H1 (cell line): ENCODE measurements at regions not wholly inside any gene's neighbourhood (a gene's known extent, or its start where the extent isn't known, plus 50 kb on each side); places are given as distances from the start of the nearest gene placed in this dataset.

Experiments used
- CEBPB ChIP-seq: IDR thresholded peaks from 2 replicates; pipeline ENCODE4 v1.6.1; 2012; ENCODE audit warnings: low read depth, low read length
- CTBP2 ChIP-seq: IDR thresholded peaks from 2 replicates; pipeline ENCODE4 v1.7.0; 2011; ENCODE audit warnings: borderline replicate concordance, mild to moderate bottlenecking, moderate library complexity, mixed read lengths, low read length; ENCODE audit not compliant: insufficient read depth, insufficient read length
- RBBP5 ChIP-seq: IDR thresholded peaks from 2 replicates; pipeline ENCODE4 v1.7.1; 2012; ENCODE audit warnings: low read depth, mild to moderate bottlenecking, inconsistent platforms, low read length, moderate library complexity, borderline replicate concordance
- SIRT6 ChIP-seq: IDR thresholded peaks from one replicate; pipeline ENCODE4 v1.7.1; 2012; ENCODE audit warnings: low read length, inconsistent platforms
- TAF1 ChIP-seq: IDR thresholded peaks from 2 replicates; pipeline ENCODE4 v1.6.1; 2011; ENCODE audit warnings: mild to moderate bottlenecking, low read depth, low read length
- TF ChIP-seq, protein P1 (sequence below): fragments of 300-600 bp; sonication (generic); IDR thresholded peaks from 2 replicates; pipeline ENCODE4 v1.7.1; 2012; ENCODE audit warnings: low read length, moderate library complexity, mild to moderate bottlenecking, inconsistent platforms; ENCODE audit not compliant: insufficient replicate concordance

GRCh38 chr21:19148056-19148455 is 744.5 kb upstream of the TMPRSS15 start (continued):
- TF ChIP-seq, protein P1, sequence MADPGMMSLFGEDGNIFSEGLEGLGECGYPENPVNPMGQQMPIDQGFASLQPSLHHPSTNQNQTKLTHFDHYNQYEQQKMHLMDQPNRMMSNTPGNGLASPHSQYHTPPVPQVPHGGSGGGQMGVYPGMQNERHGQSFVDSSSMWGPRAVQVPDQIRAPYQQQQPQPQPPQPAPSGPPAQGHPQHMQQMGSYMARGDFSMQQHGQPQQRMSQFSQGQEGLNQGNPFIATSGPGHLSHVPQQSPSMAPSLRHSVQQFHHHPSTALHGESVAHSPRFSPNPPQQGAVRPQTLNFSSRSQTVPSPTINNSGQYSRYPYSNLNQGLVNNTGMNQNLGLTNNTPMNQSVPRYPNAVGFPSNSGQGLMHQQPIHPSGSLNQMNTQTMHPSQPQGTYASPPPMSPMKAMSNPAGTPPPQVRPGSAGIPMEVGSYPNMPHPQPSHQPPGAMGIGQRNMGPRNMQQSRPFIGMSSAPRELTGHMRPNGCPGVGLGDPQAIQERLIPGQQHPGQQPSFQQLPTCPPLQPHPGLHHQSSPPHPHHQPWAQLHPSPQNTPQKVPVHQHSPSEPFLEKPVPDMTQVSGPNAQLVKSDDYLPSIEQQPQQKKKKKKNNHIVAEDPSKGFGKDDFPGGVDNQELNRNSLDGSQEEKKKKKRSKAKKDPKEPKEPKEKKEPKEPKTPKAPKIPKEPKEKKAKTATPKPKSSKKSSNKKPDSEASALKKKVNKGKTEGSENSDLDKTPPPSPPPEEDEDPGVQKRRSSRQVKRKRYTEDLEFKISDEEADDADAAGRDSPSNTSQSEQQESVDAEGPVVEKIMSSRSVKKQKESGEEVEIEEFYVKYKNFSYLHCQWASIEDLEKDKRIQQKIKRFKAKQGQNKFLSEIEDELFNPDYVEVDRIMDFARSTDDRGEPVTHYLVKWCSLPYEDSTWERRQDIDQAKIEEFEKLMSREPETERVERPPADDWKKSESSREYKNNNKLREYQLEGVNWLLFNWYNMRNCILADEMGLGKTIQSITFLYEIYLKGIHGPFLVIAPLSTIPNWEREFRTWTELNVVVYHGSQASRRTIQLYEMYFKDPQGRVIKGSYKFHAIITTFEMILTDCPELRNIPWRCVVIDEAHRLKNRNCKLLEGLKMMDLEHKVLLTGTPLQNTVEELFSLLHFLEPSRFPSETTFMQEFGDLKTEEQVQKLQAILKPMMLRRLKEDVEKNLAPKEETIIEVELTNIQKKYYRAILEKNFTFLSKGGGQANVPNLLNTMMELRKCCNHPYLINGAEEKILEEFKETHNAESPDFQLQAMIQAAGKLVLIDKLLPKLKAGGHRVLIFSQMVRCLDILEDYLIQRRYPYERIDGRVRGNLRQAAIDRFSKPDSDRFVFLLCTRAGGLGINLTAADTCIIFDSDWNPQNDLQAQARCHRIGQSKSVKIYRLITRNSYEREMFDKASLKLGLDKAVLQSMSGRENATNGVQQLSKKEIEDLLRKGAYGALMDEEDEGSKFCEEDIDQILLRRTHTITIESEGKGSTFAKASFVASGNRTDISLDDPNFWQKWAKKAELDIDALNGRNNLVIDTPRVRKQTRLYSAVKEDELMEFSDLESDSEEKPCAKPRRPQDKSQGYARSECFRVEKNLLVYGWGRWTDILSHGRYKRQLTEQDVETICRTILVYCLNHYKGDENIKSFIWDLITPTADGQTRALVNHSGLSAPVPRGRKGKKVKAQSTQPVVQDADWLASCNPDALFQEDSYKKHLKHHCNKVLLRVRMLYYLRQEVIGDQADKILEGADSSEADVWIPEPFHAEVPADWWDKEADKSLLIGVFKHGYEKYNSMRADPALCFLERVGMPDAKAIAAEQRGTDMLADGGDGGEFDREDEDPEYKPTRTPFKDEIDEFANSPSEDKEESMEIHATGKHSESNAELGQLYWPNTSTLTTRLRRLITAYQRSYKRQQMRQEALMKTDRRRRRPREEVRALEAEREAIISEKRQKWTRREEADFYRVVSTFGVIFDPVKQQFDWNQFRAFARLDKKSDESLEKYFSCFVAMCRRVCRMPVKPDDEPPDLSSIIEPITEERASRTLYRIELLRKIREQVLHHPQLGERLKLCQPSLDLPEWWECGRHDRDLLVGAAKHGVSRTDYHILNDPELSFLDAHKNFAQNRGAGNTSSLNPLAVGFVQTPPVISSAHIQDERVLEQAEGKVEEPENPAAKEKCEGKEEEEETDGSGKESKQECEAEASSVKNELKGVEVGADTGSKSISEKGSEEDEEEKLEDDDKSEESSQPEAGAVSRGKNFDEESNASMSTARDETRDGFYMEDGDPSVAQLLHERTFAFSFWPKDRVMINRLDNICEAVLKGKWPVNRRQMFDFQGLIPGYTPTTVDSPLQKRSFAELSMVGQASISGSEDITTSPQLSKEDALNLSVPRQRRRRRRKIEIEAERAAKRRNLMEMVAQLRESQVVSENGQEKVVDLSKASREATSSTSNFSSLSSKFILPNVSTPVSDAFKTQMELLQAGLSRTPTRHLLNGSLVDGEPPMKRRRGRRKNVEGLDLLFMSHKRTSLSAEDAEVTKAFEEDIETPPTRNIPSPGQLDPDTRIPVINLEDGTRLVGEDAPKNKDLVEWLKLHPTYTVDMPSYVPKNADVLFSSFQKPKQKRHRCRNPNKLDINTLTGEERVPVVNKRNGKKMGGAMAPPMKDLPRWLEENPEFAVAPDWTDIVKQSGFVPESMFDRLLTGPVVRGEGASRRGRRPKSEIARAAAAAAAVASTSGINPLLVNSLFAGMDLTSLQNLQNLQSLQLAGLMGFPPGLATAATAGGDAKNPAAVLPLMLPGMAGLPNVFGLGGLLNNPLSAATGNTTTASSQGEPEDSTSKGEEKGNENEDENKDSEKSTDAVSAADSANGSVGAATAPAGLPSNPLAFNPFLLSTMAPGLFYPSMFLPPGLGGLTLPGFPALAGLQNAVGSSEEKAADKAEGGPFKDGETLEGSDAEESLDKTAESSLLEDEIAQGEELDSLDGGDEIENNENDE = no peak
- no peak for TF ChIP-seq CEBPB
- TF ChIP-seq TAF1 = no peak
- TF ChIP-seq SIRT6 = no peak
- no peak for TF ChIP-seq CTBP2
- no peak for TF ChIP-seq RBBP5
